NCI-H446 (cell line): ENCODE measurements at regions not wholly inside any gene's neighbourhood (a gene's known extent, or its start where the extent isn't known, plus 50 kb on each side); places are given as distances from the start of the nearest gene placed in this dataset.

Source experiments
- DNase-seq, 2 experiments: peaks; one replicate each; lab custom pipeline; 2025; lab: John Stamatoyannopoulos, UW

- DNase-seq, result no peak
Measured at GRCh38 chr1:208584167-208584755, 340.1 kb upstream of the PLXNA2 start.

GRCh38 chr1:208587110-208587509 is 342.9 kb upstream of the PLXNA2 start:
- DNase-seq, result peak in 1 of 2 experiments; percentile 12

GRCh38 chr1:208593306-208594006 is 349.3 kb upstream of the PLXNA2 start:
- DNase-seq, result no peak

- DNase-seq, result no peak
Measured at GRCh38 chr1:208595236-208595635, 351.1 kb upstream of the PLXNA2 start.

GRCh38 chr1:208595745-208596144 is 351.6 kb upstream of the PLXNA2 start:
- DNase-seq, result peak in 1 of 2 experiments; percentile 49

- no peak for DNase-seq
Measured at GRCh38 chr1:208597571-208597970, 353.4 kb upstream of the PLXNA2 start.

GRCh38 chr1:208598021-208598420 is 353.8 kb upstream of the PLXNA2 start:
- DNase-seq, result no peak

GRCh38 chr1:208599063-208599462 is 354.9 kb upstream of the PLXNA2 start:
- no peak for DNase-seq

- DNase-seq, result no peak
Measured at GRCh38 chr1:208600456-208601190, 356.4 kb upstream of the PLXNA2 start.

GRCh38 chr1:208601561-208601960 is 357.4 kb upstream of the PLXNA2 start:
- DNase-seq, result no peak

- DNase-seq, result no peak
Measured at GRCh38 chr1:208603721-208604120, 359.5 kb upstream of the PLXNA2 start.

GRCh38 chr1:208604295-208604694 is 360.1 kb upstream of the PLXNA2 start:
- DNase-seq, result no peak

- no peak for DNase-seq
Measured at GRCh38 chr1:208606959-208607358, 362.8 kb upstream of the PLXNA2 start.

GRCh38 chr1:208607616-208608015 is 363.4 kb upstream of the PLXNA2 start:
- DNase-seq, result peak in 1 of 2 experiments; percentile 31

GRCh38 chr1:208614610-208615009 is 370.4 kb upstream of the PLXNA2 start:
- DNase-seq, result no peak

GRCh38 chr1:208615371-208615770 is 371.2 kb upstream of the PLXNA2 start:
- no peak for DNase-seq

GRCh38 chr1:208616776-208617175 is 372.6 kb upstream of the PLXNA2 start:
- DNase-seq, result no peak

- no peak for DNase-seq
Measured at GRCh38 chr1:208628022-208628914, 384.1 kb upstream of the PLXNA2 start.

GRCh38 chr1:208631092-208631491 is 386.9 kb upstream of the PLXNA2 start:
- DNase-seq, result no peak

- no peak for DNase-seq
Measured at GRCh38 chr1:208631506-208631905, 387.3 kb upstream of the PLXNA2 start.

- DNase-seq, result peak in 1 of 2 experiments; percentile 16
Measured at GRCh38 chr1:208634346-208635140, 390.4 kb upstream of the PLXNA2 start.
